Trophoblast cell (in vitro differentiated cells and primary cell): ENCODE measurements at regions not wholly inside any gene's neighbourhood (a gene's known extent, or its start where the extent isn't known, plus 50 kb on each side); places are given as distances from the start of the nearest gene placed in this dataset.
A peak's percentile ranks its signal among the peaks of the same experiment; 100 is the strongest.

Experiments
- DNase-seq, 2 donors: peaks; one replicate each; pipeline ENCODE4 v3.0.0-alpha.2; 2016
- H2AFZ ChIP-seq: 2 replicates; pipeline ENCODE4 v1.6.1; 2013; ENCODE audit warnings: low read length, moderate library complexity, mild to moderate bottlenecking; ENCODE audit not compliant: insufficient read depth, poor library complexity
- H2AK5ac ChIP-seq: 2 replicates; pipeline ENCODE4 v1.6.1; 2013; ENCODE audit warnings: mild to moderate bottlenecking, low read length
- H2BK120ac ChIP-seq: 2 replicates; pipeline ENCODE4 v1.6.1; 2013; ENCODE audit warnings: low read length, mild to moderate bottlenecking, moderate library complexity; ENCODE audit not compliant: insufficient read depth, poor library complexity
- H2BK12ac ChIP-seq: 2 replicates; pipeline ENCODE4 v1.6.1; 2013; ENCODE audit warnings: mild to moderate bottlenecking, low read length, moderate library complexity
- H2BK5ac ChIP-seq: 2 replicates; pipeline ENCODE4 v1.6.1; 2013; ENCODE audit warnings: low read length, low read depth, moderate library complexity, mild to moderate bottlenecking; ENCODE audit not compliant: poor library complexity
- H3K14ac ChIP-seq: 2 replicates; pipeline ENCODE4 v1.6.1; 2013; ENCODE audit warnings: mild to moderate bottlenecking, low read length
- H3K18ac ChIP-seq: 2 replicates; pipeline ENCODE4 v1.6.1; 2013; ENCODE audit warnings: mild to moderate bottlenecking, low read length
- H3K23ac ChIP-seq: 2 replicates; pipeline ENCODE4 v1.6.1; 2013; ENCODE audit warnings: low read length
- H3K27ac ChIP-seq: 2 replicates; pipeline ENCODE4 v1.5.1; 2013; ENCODE audit warnings: low read depth, mild to moderate bottlenecking, inconsistent platforms, low read length, moderate library complexity
- H3K27me3 ChIP-seq: 2 replicates; pipeline ENCODE4 v1.6.1; 2013; ENCODE audit warnings: inconsistent platforms, mild to moderate bottlenecking, low read length, moderate library complexity; ENCODE audit not compliant: insufficient read depth
- H3K36me3 ChIP-seq, 2 experiments: 1 replicate in 1 of 2; 2 replicates in 1 of 2; pipeline ENCODE4 v1.6.1; 2013; ENCODE audit warnings: low read length in 2 of 2, mild to moderate bottlenecking in 2 of 2, moderate library complexity in 1 of 2; ENCODE audit not compliant: insufficient read depth in 2 of 2, control insufficient read depth in 1 of 2
- H3K4ac ChIP-seq: 2 replicates; pipeline ENCODE4 v1.6.1; 2013; ENCODE audit warnings: low read depth, mild to moderate bottlenecking, low read length, moderate library complexity
- H3K4me1 ChIP-seq, 2 experiments: 1 replicate in 1 of 2; 2 replicates in 1 of 2; pipeline ENCODE4 v1.6.1; 2013; ENCODE audit warnings: low read length in 2 of 2, mild to moderate bottlenecking in 2 of 2, moderate library complexity in 1 of 2; ENCODE audit not compliant: insufficient read depth in 2 of 2, control insufficient read depth in 1 of 2
- H3K4me2 ChIP-seq: 2 replicates; pipeline ENCODE4 v1.6.1; 2013; ENCODE audit warnings: inconsistent platforms, mild to moderate bottlenecking, low read length, moderate library complexity
- H3K4me3 ChIP-seq: 2 replicates; pipeline ENCODE4 v1.5.1; 2013; ENCODE audit warnings: mild to moderate bottlenecking, low read depth, low read length, inconsistent platforms
- H3K79me1 ChIP-seq: one replicate; pipeline ENCODE4 v1.6.1; 2013; ENCODE audit warnings: low read length
- H3K79me2 ChIP-seq: 2 replicates; pipeline ENCODE4 v1.6.1; 2013; ENCODE audit warnings: low read length, mild to moderate bottlenecking; ENCODE audit not compliant: control insufficient read depth, insufficient read depth, poor library complexity
- H3K9ac ChIP-seq: 2 replicates; pipeline ENCODE4 v1.6.1; 2013; ENCODE audit warnings: mild to moderate bottlenecking, low read length
- H3K9me3 ChIP-seq: 2 replicates; pipeline ENCODE4 v1.6.1; 2013; ENCODE audit warnings: low read depth, mild to moderate bottlenecking, control low read depth, inconsistent platforms, low read length; ENCODE audit not compliant: insufficient read depth
- H4K12ac ChIP-seq: 2 replicates; pipeline ENCODE4 v1.6.1; 2013; ENCODE audit warnings: low read depth, mild to moderate bottlenecking, low read length, moderate library complexity
- H4K8ac ChIP-seq: 2 replicates; pipeline ENCODE4 v1.6.1; 2013; ENCODE audit warnings: low read depth, mild to moderate bottlenecking, low read length, moderate library complexity
- H4K91ac ChIP-seq: one replicate; pipeline ENCODE4 v1.6.1; 2013; ENCODE audit warnings: low read depth, mild to moderate bottlenecking, low read length, moderate library complexity
- WGBS: extraction: QIAGEN DNeasy Blood & Tissue Kit; methylation state at CpG from one replicate; pipeline ENCODE4 v1.1.7; 2013; ENCODE audit warnings: missing lambda C conversion rate; ENCODE audit not compliant: insufficient read length, insufficient coverage; ENCODE audit errors: extremely low coverage; 5-methylcytosine and 5-hydroxymethylcytosine counted together

DNA sequence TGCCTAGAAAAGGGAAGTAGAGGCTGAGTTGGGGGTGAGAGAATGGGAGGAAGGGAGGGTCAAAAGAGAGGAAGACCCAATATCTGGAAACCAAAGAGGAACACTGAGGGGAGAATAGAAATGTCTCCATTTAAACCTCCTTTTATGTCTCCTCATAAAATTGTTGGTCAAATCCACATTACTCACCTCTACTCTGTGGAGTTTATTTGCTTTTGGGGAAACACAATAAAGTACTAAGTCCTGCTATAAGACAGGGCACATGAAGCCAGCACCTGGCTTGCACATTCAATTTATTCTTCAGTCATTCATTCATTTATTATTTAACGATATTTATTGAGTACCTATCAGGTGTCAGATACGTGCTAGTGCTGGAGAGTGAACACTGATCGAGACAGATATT, 60.3 kb upstream of the NFE2L2 start:
- Histone ChIP-seq H3K36me3 (no peaks in the 10 kb centered on the region), H3K4me1 (peaks cover 0 to 6% of the 10 kb centered on the region in 2 experiments), H4K8ac (no peak overlapping the region), H3K9ac (no peak overlapping the region), H3K18ac (no peak overlapping the region), H2AK5ac (no peak overlapping the region), H3K27me3 (no peaks in the 10 kb centered on the region), H2BK120ac (no peak overlapping the region), H4K12ac (no peak overlapping the region), H3K23ac (no peak overlapping the region), H2BK12ac (no peak overlapping the region), H2BK5ac (no peak overlapping the region), H3K27ac (no peak overlapping the region), H3K4me3 (no peak overlapping the region), H3K14ac (no peak overlapping the region), H2AFZ (no peak overlapping the region), H3K79me2 (no peaks in the 10 kb centered on the region), H3K4me2 (no peak overlapping the region), H4K91ac (no peak overlapping the region), H3K4ac (no peak overlapping the region), H3K79me1 (no peaks in the 10 kb centered on the region), H3K9me3 (no peaks in the 10 kb centered on the region)
- no CpG with 5 or more reads among the region's 3 CpGs for WGBS
- DNase-seq: no peak

DNA sequence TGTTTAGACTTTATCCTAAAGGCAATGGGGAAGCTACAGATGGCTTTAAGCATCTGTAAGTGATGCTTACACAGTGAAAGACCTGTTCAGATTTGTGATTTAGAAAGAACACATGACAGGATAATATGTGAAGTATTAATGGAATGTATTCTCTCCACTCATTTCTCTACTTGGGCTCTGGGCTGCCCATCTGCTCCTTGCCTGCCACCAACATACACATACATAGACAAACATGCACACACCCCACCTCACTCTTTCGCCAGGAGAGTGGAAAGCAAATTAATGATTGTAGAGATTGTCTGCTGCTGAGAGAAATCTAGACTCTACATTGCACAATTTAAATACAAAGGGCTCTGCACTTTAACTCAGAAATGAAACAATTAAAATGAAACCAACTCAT, 61.0 kb upstream of the NFE2L2 start:
- no peak overlapping the region for H3K9ac ChIP-seq
- no peak overlapping the region for H2AK5ac ChIP-seq
- H3K4me2 ChIP-seq: no peak overlapping the region
- H3K4ac ChIP-seq: no peak overlapping the region
- H4K12ac ChIP-seq: no peak overlapping the region
- H2BK120ac ChIP-seq: no peak overlapping the region
- no peak overlapping the region for H4K8ac ChIP-seq
- H3K79me1 ChIP-seq: no peaks in the 10 kb centered on the region
- DNase-seq: peak; percentile 51 to 75
- H3K9me3 ChIP-seq: no peaks in the 10 kb centered on the region
- H3K14ac ChIP-seq: no peak overlapping the region
- no peak overlapping the region for H4K91ac ChIP-seq
- H3K18ac ChIP-seq: no peak overlapping the region
- H3K4me1 ChIP-seq: peaks cover 0 to 6% of the 10 kb centered on the region in 2 experiments
- no peak overlapping the region for H2AFZ ChIP-seq
- no peaks in the 10 kb centered on the region for H3K36me3 ChIP-seq
- H3K4me3 ChIP-seq: no peak overlapping the region
- H3K23ac ChIP-seq: no peak overlapping the region
- H3K27ac ChIP-seq: no peak overlapping the region
- no peaks in the 10 kb centered on the region for H3K79me2 ChIP-seq
- H3K27me3 ChIP-seq: no peaks in the 10 kb centered on the region
- WGBS: no CpG with 5 or more reads among the region's 1 CpG
- no peak overlapping the region for H2BK5ac ChIP-seq
- H2BK12ac ChIP-seq: no peak overlapping the region

DNA sequence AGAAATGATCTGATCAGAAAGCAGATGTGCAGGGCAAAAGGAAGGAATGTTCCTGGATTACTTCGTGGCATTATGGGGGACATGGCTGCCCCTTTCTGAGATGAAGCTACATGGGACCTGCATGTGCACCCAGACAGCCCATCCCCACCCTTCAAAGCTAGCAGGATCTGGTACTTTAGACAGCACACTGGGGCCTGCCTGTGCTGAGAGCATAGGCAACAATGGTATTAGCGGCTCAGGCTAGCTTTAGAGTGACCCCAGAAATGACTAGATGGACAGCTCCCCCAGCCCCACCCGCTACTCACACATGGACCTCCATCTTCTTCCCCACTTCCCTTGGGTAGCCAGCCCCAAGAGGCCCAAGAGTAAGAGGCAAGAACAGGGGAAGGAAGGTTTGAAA, 61.5 kb upstream of the NFE2L2 start:
- no peak overlapping the region for H3K27ac ChIP-seq
- H3K4ac ChIP-seq: no peak overlapping the region
- no peak for DNase-seq
- H3K4me1 ChIP-seq: peaks cover 0 to 6% of the 10 kb centered on the region in 2 experiments
- H3K18ac ChIP-seq: no peak overlapping the region
- no peak overlapping the region for H3K4me2 ChIP-seq
- no peak overlapping the region for H4K8ac ChIP-seq
- H3K4me3 ChIP-seq: no peak overlapping the region
- no peak overlapping the region for H2BK5ac ChIP-seq
- no peaks in the 10 kb centered on the region for H3K79me2 ChIP-seq
- no peak overlapping the region for H2AK5ac ChIP-seq
- H3K36me3 ChIP-seq: no peaks in the 10 kb centered on the region
- H3K27me3 ChIP-seq: no peaks in the 10 kb centered on the region
- H4K12ac ChIP-seq: no peak overlapping the region
- H3K9ac ChIP-seq: no peak overlapping the region
- H3K9me3 ChIP-seq: no peaks in the 10 kb centered on the region
- WGBS: no CpG with 5 or more reads among the region's 3 CpGs
- no peak overlapping the region for H2BK12ac ChIP-seq
- H2BK120ac ChIP-seq: no peak overlapping the region
- H3K14ac ChIP-seq: no peak overlapping the region
- H3K23ac ChIP-seq: no peak overlapping the region
- H2AFZ ChIP-seq: no peak overlapping the region
- no peaks in the 10 kb centered on the region for H3K79me1 ChIP-seq
- no peak overlapping the region for H4K91ac ChIP-seq

DNA sequence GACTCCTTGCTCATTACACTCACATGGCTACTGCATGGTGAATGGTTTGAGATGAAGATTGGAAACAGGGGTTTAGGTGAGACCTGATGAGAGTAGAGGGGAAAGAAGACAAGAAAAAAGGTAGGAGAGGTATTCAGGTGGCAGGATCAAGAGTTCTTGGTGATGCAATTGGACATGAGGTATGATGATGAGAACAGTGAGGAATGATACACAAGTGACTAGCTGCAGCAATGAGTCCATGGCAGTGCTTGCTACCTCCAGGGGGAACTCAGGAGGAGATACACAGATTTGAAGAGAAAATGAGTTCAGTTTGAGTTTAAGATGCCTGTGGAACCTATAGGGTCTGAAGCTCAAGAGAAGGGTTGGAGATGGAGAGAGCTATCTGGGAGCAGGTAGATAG, 62.1 kb upstream of the NFE2L2 start:
- no peaks in the 10 kb centered on the region for H3K9me3 ChIP-seq
- H3K18ac ChIP-seq: no peak overlapping the region
- H3K4me1 ChIP-seq: peaks cover 0 to 6% of the 10 kb centered on the region in 2 experiments
- H3K79me1 ChIP-seq: no peaks in the 10 kb centered on the region
- H2BK120ac ChIP-seq: no peak overlapping the region
- H2AK5ac ChIP-seq: no peak overlapping the region
- H3K14ac ChIP-seq: no peak overlapping the region
- no peak overlapping the region for H2BK12ac ChIP-seq
- H3K36me3 ChIP-seq: peaks cover 0 to 2% of the 10 kb centered on the region in 2 experiments
- H2BK5ac ChIP-seq: no peak overlapping the region
- no peak overlapping the region for H2AFZ ChIP-seq
- H3K27ac ChIP-seq: no peak overlapping the region
- H3K27me3 ChIP-seq: no peaks in the 10 kb centered on the region
- H3K9ac ChIP-seq: no peak overlapping the region
- H4K8ac ChIP-seq: no peak overlapping the region
- H3K4ac ChIP-seq: no peak overlapping the region
- no peak overlapping the region for H3K23ac ChIP-seq
- H4K91ac ChIP-seq: no peak overlapping the region
- no peak overlapping the region for H3K4me3 ChIP-seq
- no peak overlapping the region for H3K4me2 ChIP-seq
- no peaks in the 10 kb centered on the region for H3K79me2 ChIP-seq
- no peak overlapping the region for H4K12ac ChIP-seq
- peak; percentile 12 to 72 for DNase-seq
